ENCODE measurements at regions not wholly inside any gene's neighbourhood (a gene's known extent, or its start where the extent isn't known, plus 50 kb on each side); places are given as distances from the start of the nearest gene placed in this dataset.

- no peak for DNase-seq (ENCODE audit: low read depth)
These were observed 86.5 kb upstream of the SLC14A2 start for GRCh38 chr18:45528712-45529336.

- DNase-seq (ENCODE audit: low read depth) = no peak
These were observed 76.8 kb upstream of the SLC14A2 start for GRCh38 chr18:45538444-45538843.

DNA sequence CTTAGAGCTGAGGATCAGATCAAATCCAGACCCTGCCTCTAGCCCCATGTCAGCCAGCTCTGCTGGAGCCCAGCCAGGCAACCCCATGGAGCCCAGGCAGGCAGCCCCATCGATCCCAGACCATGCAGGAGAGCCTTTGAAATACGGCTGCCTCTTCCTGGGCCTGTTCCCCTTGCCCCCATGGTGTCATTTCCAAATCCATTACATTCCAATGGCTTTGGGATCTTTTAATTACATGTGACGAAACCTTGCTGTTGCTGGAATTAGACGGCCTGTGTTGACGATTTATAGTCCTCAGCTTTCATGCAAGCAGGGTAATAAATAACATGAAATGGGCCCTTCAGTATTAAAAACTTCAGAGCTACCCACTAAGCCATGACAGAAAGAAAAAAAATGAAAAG is 75.8 kb upstream of the SLC14A2 start:
- no peak for DNase-seq (ENCODE audit: low read depth)

DNA sequence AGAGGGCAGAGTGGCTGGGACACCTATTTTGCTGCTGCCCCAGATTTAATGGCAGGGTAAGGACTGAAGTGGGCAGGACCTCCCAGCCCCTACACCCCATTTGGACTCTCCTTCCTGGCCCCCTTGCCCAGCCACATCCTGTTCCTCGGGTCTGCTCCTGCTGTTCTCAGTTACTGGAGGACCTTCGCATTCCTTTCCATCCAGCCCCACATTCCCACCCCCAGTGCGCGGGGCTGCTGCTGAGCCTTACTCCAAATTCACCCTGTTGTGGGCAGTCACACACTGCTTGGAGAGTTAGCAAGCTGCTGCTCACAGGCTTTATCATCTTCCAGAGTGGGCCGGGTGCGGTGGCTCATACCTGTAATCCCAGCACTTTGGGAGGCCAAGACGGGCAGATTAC is 75.2 kb upstream of the SLC14A2 start:
- no peak for DNase-seq (ENCODE audit: low read depth)

- DNase-seq (ENCODE audit: low read depth) = no peak
These were observed 73.9 kb upstream of the SLC14A2 start for GRCh38 chr18:45541421-45541820.

GRCh38 chr18:45542043-45542442 is 73.2 kb upstream of the SLC14A2 start:
- no peak for DNase-seq (ENCODE audit: low read depth)

GRCh38 chr18:45547910-45548309 is 67.4 kb upstream of the SLC14A2 start:
- no peak for DNase-seq (ENCODE audit: low read depth)

DNA sequence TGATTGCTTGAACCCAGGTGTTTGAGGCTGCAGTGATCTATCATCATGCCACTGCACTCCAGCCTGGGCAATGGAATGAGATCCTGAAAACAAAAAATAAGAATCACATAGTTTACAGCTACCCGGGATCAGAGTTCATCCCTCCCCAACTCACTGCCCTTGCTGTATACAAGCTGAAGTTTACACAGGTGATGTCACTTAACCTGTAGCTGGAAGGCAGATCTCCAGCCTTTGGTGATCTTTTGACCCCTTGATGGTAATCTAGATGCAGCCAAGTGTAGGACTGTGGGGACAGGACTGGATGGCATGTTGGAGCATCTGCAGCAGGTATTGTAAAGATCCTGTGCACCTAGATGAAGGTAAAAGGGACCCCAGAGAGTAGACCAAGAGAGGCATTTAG is 66.7 kb upstream of the SLC14A2 start:
- no peak for DNase-seq (ENCODE audit: low read depth)

GRCh38 chr18:45549290-45549689 is 66.0 kb upstream of the SLC14A2 start:
- no peak for DNase-seq (ENCODE audit: low read depth)

DNA sequence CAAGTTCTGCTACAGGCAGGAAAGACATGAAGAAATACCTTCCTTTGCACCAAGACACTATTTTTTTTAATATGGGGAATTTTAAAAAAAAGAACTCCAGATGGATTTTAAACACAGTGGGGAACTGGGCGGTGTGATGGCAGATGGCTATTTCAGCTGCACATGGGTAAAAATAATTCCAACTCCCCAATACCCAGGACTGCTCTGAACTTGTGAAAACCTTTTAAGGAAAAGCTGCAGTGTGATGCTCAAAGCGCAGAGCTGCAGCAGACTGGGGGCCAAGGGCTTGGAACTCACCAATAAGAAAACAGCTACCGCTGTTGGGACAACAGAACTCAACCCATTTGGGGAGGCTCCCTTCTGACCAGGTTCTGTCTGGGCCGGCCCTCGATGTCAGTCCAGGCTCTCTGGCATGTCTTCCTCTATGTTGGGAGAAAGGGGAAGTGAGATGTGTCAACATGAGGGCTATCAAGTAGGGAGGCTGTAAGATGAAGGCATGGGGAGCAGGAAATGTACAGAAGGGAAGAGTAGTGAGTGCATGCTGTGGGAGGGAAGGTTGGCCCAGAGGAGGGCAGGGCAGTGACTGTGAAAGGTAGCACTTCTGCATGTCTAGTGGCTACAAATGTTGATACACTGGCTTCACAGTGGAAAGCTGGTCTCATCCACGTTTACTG is 64.0 kb upstream of the SLC14A2 start:
- DNase-seq (ENCODE audit: low read depth) = no peak

GRCh38 chr18:45553723-45554388 is 61.4 kb upstream of the SLC14A2 start:
- no peak for DNase-seq (ENCODE audit: low read depth)

- no peak for DNase-seq (ENCODE audit: low read depth)
These were observed 60.9 kb upstream of the SLC14A2 start for GRCh38 chr18:45554389-45554737.

DNA sequence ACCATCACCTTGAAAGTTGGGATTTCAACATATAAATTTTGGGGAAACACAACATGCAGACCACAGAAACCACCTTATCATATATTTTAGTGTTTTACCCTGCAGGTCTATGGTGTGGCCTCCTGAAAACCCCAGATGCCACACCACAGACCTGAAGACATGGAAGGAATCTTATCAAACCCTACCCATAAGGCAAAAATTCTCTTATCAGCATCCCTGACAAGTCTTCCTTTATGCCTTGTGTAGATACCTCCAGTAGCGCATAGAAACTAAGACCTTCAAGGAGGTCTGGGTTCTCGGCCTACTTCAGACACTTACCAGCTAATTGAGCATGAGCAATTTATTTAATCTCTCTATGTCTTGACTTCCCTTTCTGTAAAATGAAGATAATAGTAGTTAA is 59.1 kb upstream of the SLC14A2 start:
- DNase-seq (ENCODE audit: low read depth) = no peak

- no peak for DNase-seq (ENCODE audit: low read depth)
These were observed 58.0 kb upstream of the SLC14A2 start for GRCh38 chr18:45557287-45557686.

GRCh38 chr18:45557779-45558178 is 57.5 kb upstream of the SLC14A2 start:
- DNase-seq (ENCODE audit: low read depth) = no peak

- DNase-seq (ENCODE audit: low read depth) = no peak
These were observed 56.0 kb upstream of the SLC14A2 start for GRCh38 chr18:45559258-45559657.

DNA sequence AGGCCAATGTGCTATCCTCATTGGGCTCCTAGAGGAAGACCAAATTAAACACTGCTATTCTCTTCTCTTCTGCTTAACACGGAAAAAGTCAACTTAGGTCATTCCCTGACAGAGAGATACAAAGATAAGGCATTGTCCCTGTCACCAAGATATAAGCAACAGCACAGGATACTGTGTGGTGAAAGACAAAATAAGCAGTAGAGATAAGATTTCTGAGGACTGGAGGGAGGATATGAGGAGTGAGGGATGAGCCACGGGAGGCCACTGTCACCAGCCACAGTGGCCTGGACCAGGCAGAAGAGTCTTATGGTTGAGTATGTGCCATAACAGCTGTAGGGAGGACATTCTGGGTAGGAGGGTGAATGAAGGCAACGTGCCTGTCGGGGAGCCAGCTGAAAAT is 54.4 kb upstream of the SLC14A2 start:
- no peak for DNase-seq (ENCODE audit: low read depth)

DNA sequence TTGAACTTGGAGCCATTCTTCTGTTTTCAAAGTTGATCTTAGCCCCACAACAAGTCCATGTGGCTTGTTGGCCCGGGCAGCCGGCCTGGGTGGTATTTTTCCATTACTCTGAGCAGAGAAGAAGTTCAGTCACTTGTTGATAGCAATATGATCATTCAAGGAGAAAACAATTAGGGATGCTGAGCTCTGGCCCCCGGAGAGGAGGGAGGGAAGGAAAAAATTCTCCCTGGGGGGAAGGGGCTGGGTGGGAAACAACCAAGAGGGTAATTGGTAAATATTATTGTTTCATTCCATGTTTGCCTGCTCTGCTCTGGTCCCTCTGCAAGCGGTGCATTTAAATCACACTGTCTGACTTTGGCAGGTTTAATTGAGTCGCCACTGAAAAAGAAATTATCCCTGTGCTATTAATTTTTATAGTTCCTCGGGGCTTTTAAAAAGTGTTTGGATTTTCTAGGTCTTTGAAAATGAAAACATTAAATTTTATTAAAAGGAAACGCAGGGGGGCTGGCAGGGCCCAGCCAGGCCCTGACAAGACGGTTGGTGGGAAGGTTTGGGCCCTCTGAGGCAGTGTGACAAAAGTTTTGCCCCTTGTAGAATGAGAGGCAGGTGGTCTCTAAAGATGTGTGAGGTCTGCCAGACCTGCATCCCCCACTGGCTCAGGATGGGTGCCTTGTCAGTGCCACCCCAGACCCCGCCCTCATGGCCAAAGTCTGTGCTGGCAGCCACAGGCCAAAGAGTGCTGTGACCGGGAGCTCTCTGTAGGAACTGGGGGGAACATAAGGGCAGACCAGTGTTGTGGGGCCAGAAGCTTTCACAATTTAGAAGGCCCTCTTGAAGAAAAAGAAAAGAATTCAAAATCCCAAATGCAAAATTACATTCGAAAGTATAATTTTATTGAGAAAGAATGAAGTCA is 52.5 kb upstream of the SLC14A2 start:
- DNase-seq (ENCODE audit: low read depth) = no peak

DNA sequence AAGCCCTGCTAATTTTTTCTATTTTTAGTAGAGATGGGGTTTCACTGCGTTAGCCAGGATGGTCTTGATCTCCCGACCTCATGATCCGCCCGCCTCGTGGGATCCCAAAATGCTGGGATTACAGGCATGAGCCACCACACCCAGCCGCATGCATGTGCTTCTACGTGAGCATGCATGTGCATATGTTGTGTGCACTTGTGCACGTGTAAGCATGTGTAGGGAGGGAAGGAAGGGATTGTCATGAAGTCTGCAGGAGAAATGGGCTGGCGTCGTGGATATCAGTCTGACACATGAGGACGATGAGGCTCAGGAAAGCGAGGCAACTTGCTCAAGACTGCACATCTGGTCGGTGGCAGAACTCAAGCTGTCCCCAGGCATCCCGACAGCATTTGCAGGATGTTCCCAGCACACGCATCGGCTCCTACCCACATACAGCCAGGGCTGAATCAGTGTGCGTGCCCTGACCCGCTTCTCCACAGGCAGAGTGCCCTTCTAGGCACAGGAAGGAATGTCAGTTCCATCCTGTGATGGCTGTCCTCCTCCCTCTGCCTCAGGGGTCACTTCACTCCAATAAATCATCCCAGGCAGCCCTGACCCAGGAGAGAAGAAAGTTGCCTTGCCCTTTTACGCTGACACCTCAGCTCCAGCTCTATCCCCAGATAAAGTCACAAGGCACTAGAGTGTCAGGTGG is 49.9 kb upstream of the SLC14A2 start:
- DNase-seq (ENCODE audit: low read depth) = no peak
